ENCODE measurements at regions not wholly inside any gene's neighbourhood (a gene's known extent, or its start where the extent isn't known, plus 50 kb on each side); places are given as distances from the start of the nearest gene placed in this dataset.

- no peak for DNase-seq
- no peak overlapping the region for H3K9ac ChIP-seq (ENCODE audit: low read length)
- no peak overlapping the region for H2AFZ ChIP-seq (ENCODE audit: insufficient read depth, low read depth, low read length, poor library complexity, severe bottlenecking)
- no peaks in the 10 kb centered on the region for H3K4me1 ChIP-seq (ENCODE audit: control insufficient read depth in 2 of 2, insufficient read depth in 2 of 2, low read length in 2 of 2)
- no peaks in the 10 kb centered on the region for H3K79me2 ChIP-seq (ENCODE audit: control insufficient read depth, insufficient read depth, low read length)
- H3K4me1 Mint-ChIP-seq, result no peaks in the 10 kb centered on the region
- H3K9me3 ChIP-seq (ENCODE audit: control extremely low read depth in 1 of 3, control insufficient read depth in 2 of 3, insufficient read depth in 1 of 3, low read length in 2 of 3), result peaks cover 0 to 3% (median 3%) of the 10 kb centered on the region in 3 donors
- ChIA-PET POLR2A (no interaction called here), CTCF (no interaction called here)
- H3K27ac Mint-ChIP-seq, result no peak overlapping the region
- H3K4me3 ChIP-seq (ENCODE audit: control extremely low read depth in 1 of 5, extremely low read depth in 1 of 5, insufficient read depth in 1 of 5, low read depth in 2 of 5, low read length in 4 of 5), result no peak overlapping the region
- no peaks in the 10 kb centered on the region for H3K27me3 Mint-ChIP-seq
- H4K20me1 ChIP-seq (ENCODE audit: control insufficient read depth, insufficient read depth, low read length, poor library complexity, severe bottlenecking), result no peaks in the 10 kb centered on the region
- H3K27ac ChIP-seq (ENCODE audit: low read length in 2 of 2), result no peak overlapping the region
- peaks cover 3% of the 10 kb centered on the region for H3K9me3 Mint-ChIP-seq (ENCODE audit: insufficient read depth)
- H3K4me3 Mint-ChIP-seq, result no peak overlapping the region
- no peaks in the 10 kb centered on the region for H3K36me3 ChIP-seq (replicated peaks in 1 of 2; ENCODE audit: control extremely low read depth in 1 of 2, control insufficient read depth in 1 of 2, extremely low read depth in 1 of 2, insufficient read depth in 2 of 2, low read length in 1 of 2)
- 100% methylated on average over 1 of the region's 2 CpGs for WGBS (ENCODE audit: insufficient coverage)
- no peak for TF ChIP-seq EZH2 (IDR thresholded peaks at IDR 0.05; ENCODE audit: borderline replicate concordance, insufficient read depth, low read depth, low read length, poor library complexity, severe bottlenecking)
- no peak for TF ChIP-seq CTCF (IDR thresholded peaks at IDR 0.05)
- ATAC-seq (ENCODE audit: low read depth), result no peak
- no peaks in the 10 kb centered on the region for H3K27me3 ChIP-seq (replicated peaks in 1 of 4; ENCODE audit: control extremely low read depth in 1 of 4, control insufficient read depth in 3 of 4, insufficient read depth in 4 of 4, low read length in 3 of 4)
- intact Hi-C loops (cut with micrococcal nuclease), result no loop called here
- H3K4me2 ChIP-seq (replicated peaks; ENCODE audit: low read depth, low read length, poor library complexity, severe bottlenecking), result no peak overlapping the region
Measured at GRCh38 chr15:98485451-98485850, 162.9 kb upstream of the IGF1R start.

GRCh38 chr15:98493966-98494511, 154.3 kb upstream of the IGF1R start:
- Mint-ChIP-seq H3K9me3 (ENCODE audit: insufficient read depth) (peaks cover 5% of the 10 kb centered on the region), H3K4me1 (no peaks in the 10 kb centered on the region), H3K27me3 (no peaks in the 10 kb centered on the region), H3K4me3 (no peak overlapping the region), H3K27ac (no peak overlapping the region)
- intact Hi-C loops (cut with micrococcal nuclease), result no loop called here
- Histone ChIP-seq H3K4me3 (ENCODE audit: control extremely low read depth in 1 of 5, extremely low read depth in 1 of 5, insufficient read depth in 1 of 5, low read depth in 2 of 5, low read length in 4 of 5) (no peak overlapping the region), H3K4me2 (replicated peaks; ENCODE audit: low read depth, low read length, poor library complexity, severe bottlenecking) (no peak overlapping the region), H2AFZ (ENCODE audit: insufficient read depth, low read depth, low read length, poor library complexity, severe bottlenecking) (no peak overlapping the region), H3K9me3 (ENCODE audit: control extremely low read depth in 1 of 3, control insufficient read depth in 2 of 3, insufficient read depth in 1 of 3, low read length in 2 of 3) (peaks cover 3 to 8% (median 6%) of the 10 kb centered on the region in 3 donors), H3K27me3 (replicated peaks in 1 of 4; ENCODE audit: control extremely low read depth in 1 of 4, control insufficient read depth in 3 of 4, insufficient read depth in 4 of 4, low read length in 3 of 4) (no peaks in the 10 kb centered on the region), H3K36me3 (replicated peaks in 1 of 2; ENCODE audit: control extremely low read depth in 1 of 2, control insufficient read depth in 1 of 2, extremely low read depth in 1 of 2, insufficient read depth in 2 of 2, low read length in 1 of 2) (no peaks in the 10 kb centered on the region), H3K9ac (ENCODE audit: low read length) (no peak overlapping the region), H3K27ac (ENCODE audit: low read length in 2 of 2) (no peak overlapping the region), H3K79me2 (ENCODE audit: control insufficient read depth, insufficient read depth, low read length) (no peaks in the 10 kb centered on the region), H4K20me1 (ENCODE audit: control insufficient read depth, insufficient read depth, low read length, poor library complexity, severe bottlenecking) (no peaks in the 10 kb centered on the region), H3K4me1 (ENCODE audit: control insufficient read depth in 2 of 2, insufficient read depth in 2 of 2, low read length in 2 of 2) (no peaks in the 10 kb centered on the region)
- TF ChIP-seq EZH2 (IDR thresholded peaks at IDR 0.05; ENCODE audit: borderline replicate concordance, insufficient read depth, low read depth, low read length, poor library complexity, severe bottlenecking) (no peak), CTCF (IDR thresholded peaks at IDR 0.05) (no peak)
- ChIA-PET POLR2A (no interaction called here), CTCF (no interaction called here)
- ATAC-seq (ENCODE audit: low read depth), result no peak
- DNase-seq, result no peak
- WGBS (ENCODE audit: insufficient coverage), result 79% methylated on average over 3 of the region's 5 CpGs
